Lower leg skin (tissue), 3 donors: ENCODE measurements at regions not wholly inside any gene's neighbourhood (a gene's known extent, or its start where the extent isn't known, plus 50 kb on each side); places are given as distances from the start of the nearest gene placed in this dataset.

Experiments used
- CTCF ChIP-seq, 3 donors: fragments of 450-650 bp; IDR thresholded peaks; one replicate each; pipeline ENCODE4 v1.5.1; 2016; ENCODE audit warnings: antibody characterized with exemption in 3 of 3, mild to moderate bottlenecking in 3 of 3, moderate library complexity in 2 of 3
- POLR2A ChIP-seq, 2 donors: fragments of 450-650 bp; IDR thresholded peaks; one replicate each; pipeline ENCODE4 v1.6.1; 2016 to 2017; ENCODE audit warnings: antibody characterized with exemption in 2 of 2, mild to moderate bottlenecking in 1 of 2, moderate library complexity in 1 of 2

- TF ChIP-seq POLR2A (IDR thresholded peaks at IDR 0.05): no peak
- no peak for TF ChIP-seq CTCF (IDR thresholded peaks at IDR 0.05)
Measured at GRCh38 chr7:15855525-15856109, 169.1 kb upstream of the MEOX2 start.
